SK-N-SH treated with all-trans-retinoic acid at 6 μM for 48 hours (cell line): ENCODE measurements at regions not wholly inside any gene's neighbourhood (a gene's known extent, or its start where the extent isn't known, plus 50 kb on each side); places are given as distances from the start of the nearest gene placed in this dataset.

Experiments
- ESRRG ChIP-seq: fragments of 250-450 bp; sonication (Bioruptor Pico); IDR thresholded peaks from 2 replicates; pipeline ENCODE4 v1.6.1; 2021; ENCODE audit warnings: mild to moderate bottlenecking
- ISL1 ChIP-seq: fragments of 250-450 bp; sonication (Bioruptor Pico); IDR thresholded peaks from 2 replicates; pipeline ENCODE4 v2.1.2; 2022; ENCODE audit warnings: mild to moderate bottlenecking, moderate library complexity
- PPARA ChIP-seq: fragments of 250-450 bp; sonication (Bioruptor Pico); IDR thresholded peaks from 2 replicates; pipeline ENCODE4 v1.5.0; 2020; ENCODE audit warnings: mild to moderate bottlenecking, borderline replicate concordance
- TCF4 ChIP-seq: fragments of 250-450 bp; sonication (Bioruptor Pico); IDR thresholded peaks from 2 replicates; pipeline ENCODE4 v1.8.0; 2021; ENCODE audit warnings: mild to moderate bottlenecking, moderate library complexity, borderline replicate concordance
- ZNF565 ChIP-seq: fragments of 450-650 bp; formaldehyde crosslinking; conservative IDR thresholded peaks from 2 replicates; pipeline ENCODE4 v1.5.0; 2020; ENCODE audit warnings: low read depth, mild to moderate bottlenecking, moderate library complexity
- TF ChIP-seq, protein P1 (sequence below): fragments of 250-450 bp; sonication (Bioruptor Pico); IDR thresholded peaks from 2 replicates; pipeline ENCODE4 v1.5.1; 2021; ENCODE audit warnings: mild to moderate bottlenecking, moderate library complexity

GRCh38 chr9:31601666-31602065 lies 782.8 kb upstream of the ACO1 start:
- TF ChIP-seq, protein P1, sequence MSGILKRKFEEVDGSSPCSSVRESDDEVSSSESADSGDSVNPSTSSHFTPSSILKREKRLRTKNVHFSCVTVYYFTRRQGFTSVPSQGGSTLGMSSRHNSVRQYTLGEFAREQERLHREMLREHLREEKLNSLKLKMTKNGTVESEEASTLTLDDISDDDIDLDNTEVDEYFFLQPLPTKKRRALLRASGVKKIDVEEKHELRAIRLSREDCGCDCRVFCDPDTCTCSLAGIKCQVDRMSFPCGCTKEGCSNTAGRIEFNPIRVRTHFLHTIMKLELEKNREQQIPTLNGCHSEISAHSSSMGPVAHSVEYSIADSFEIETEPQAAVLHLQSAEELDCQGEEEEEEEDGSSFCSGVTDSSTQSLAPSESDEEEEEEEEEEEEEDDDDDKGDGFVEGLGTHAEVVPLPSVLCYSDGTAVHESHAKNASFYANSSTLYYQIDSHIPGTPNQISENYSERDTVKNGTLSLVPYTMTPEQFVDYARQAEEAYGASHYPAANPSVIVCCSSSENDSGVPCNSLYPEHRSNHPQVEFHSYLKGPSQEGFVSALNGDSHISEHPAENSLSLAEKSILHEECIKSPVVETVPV (CRISPR knock-in tag): no peak
- TF ChIP-seq TCF4 (no peak), ZNF565 (CRISPR knock-in tag) (no peak), ESRRG (CRISPR knock-in tag) (no peak), ISL1 (CRISPR knock-in tag) (no peak), PPARA (no peak)
